GM03348 (cell line): ENCODE measurements at regions not wholly inside any gene's neighbourhood (a gene's known extent, or its start where the extent isn't known, plus 50 kb on each side); places are given as distances from the start of the nearest gene placed in this dataset.
"Not testable (repeated sequence)": the region's sequence is repeated elsewhere in the genome, so short reads cannot be mapped to it uniquely, and the experiment has no call there.

Source experiments
- DNase-seq: peaks from one replicate; pipeline ENCODE4 v3.0.0; 2012; ENCODE audit warnings: low spot score

DNA sequence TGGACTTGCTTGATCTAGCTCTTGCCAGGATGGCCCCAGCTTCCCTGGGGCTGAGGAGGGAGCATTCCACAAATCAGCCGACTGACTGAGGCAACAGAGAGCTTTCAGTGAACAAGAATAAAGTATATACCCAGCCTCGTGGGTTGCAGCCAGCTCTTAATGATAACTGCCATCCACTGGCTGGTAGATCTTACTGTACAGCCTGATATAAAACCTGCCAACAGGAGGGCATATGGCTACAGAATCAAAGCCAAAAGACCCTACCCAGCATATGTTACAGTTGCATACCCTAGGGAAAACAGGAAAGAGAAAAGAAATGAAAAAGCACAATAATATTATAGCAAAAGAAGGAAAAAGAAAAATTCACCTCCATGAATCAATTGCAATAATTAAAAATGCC is 775.9 kb upstream of the KIF2B start:
- no peak for DNase-seq

DNA sequence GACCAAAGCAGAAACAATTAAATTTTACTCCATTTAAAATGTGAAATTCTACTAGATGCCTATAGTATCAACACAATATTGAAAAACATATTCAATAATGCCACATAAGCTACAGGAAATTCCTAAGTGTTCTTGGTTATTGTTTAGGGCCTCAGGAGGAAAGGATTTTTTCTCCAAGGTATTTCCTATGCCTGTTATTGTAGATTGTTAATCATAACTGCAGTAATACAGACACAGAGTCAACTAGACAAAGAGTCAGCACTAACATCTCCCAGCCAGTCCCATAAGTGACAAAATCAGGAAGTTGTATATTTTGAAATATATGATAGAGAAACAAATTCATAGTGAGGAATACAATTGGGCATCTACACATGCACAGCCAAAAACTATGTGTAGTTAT is 782.7 kb upstream of the KIF2B start:
- no peak for DNase-seq

DNA sequence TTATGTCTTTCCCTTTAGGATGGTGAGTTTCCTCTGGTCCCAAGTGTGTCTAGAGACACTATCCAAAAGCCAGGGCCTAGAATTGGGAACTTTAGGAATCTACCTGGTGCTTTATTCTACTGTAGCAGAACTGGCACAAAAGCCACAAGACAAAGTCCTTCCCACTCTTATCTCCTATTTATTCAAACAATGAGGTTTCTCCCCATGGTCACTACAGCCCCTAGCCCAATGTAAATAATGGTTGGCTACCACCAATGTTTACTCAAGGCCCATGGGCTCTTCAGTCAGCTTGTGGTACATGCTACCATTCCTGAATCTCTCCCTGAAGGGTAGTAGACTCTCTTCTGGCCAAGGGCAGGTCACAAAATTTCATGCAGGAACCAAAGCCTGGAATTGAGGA is 789.4 kb upstream of the KIF2B start:
- DNase-seq: no peak

- DNase-seq: no peak
These were observed 789.9 kb upstream of the KIF2B start for GRCh38 chr17:53032861-53033271.

DNA sequence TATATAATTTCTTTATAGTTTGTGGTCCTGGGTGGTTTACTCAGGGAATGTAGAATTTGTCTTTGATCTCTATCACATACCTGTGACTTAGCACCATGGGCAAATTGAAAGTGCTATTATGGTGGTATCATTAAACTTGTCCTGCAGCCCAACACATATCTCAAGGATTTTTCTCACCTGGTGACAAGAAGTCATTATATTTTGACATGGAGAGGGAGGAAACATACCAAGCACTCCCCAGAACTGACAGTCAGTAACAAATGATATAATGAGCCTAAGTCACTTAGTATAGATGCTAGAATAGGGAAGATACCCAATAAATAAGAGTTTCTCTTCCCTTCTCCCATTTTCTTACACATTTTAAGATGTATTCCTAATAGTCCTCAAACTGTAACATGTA is 805.5 kb upstream of the KIF2B start:
- DNase-seq: no peak

GRCh38 chr17:53016085-53016484 is 806.6 kb upstream of the KIF2B start:
- DNase-seq: no peak

- no peak for DNase-seq
These were observed 810.4 kb upstream of the KIF2B start for GRCh38 chr17:53012364-53012763.

DNA sequence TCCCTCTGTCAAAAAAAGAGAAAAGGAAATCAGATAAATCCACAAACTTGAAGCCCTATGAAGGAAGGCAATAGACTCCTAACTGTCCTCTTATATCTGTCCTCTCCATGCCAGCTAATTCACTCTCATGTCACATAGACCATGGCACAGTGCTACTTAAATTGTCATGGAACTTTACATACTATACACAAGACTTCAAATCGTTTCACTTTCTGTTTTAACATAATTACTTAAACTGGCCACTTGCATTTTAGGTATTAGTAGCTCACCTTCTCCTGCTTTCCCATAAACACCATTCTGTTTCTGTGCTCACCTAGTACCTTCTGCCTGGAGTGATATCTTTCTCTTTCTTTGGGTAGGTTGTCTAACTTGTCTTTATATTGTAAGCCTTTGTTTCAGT is 816.7 kb upstream of the KIF2B start:
- no peak for DNase-seq

GRCh38 chr17:53004902-53005301 is 817.8 kb upstream of the KIF2B start:
- DNase-seq: no peak

DNA sequence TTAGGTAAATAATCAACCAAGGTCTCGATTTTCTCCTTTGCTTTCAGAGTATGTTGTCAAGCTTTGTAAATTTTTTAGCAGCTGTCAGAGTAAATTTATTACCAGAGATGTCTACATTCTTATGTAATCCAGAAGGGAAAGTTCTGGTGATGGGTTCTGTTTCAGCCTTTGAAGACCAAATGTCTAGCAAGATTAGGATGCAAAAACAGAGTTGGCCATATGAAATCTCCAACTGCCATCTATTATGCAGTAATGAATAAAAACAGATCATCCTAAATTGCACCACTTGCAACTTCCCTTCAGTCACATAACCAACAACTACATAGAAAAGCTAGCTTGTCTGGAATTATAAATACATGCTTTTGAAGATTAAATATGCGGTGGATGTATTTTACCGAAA is 826.8 kb upstream of the KIF2B start:
- no peak for DNase-seq

DNA sequence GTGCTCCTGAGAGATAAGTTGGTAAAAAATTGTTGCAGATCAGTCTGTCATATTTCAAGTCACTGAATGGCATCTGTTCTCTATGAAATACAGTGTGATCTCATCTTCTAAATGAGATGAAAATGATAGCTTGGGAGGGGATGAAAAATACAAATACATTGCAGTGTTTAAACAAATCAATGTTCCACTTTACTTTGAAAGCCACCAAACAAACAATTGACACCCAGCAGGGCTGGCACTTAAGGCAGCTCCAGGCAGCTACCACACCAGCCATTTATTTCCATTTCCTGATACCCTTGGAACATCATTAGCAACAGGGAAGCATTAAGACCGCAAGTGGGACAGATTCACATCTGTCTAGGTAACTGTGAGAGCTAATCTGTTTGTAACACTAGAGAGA is 827.6 kb upstream of the KIF2B start:
- DNase-seq: no peak

DNA sequence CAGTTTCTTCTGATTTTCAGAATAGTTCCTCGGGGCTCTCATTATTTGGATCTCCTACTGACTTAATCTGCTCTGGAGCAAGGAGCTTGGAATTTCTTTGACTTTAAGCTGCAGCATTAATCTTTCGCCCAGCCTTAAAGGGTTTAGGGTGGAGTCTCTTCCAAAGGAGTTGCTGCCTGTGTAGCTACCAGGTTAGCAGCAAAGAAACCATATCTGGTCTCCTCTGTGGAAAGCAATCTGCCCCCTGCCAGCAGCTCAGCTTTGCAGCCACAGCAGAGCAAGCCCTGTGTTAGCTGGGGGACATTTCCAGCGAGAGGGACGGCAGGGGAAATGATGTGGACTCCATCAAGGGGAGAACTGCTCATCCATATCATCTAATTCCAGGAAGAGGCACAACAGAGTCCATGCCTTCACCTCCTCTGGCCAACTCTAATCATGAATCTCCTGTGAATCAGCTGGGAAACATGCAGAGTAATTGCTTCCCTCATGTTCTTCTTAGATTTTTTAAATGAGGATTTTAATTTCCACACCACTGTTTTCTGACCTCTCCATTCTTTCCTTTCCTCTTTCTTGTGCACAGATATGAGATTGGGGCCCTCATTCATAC is 827.6 kb upstream of the CA10 start:
- no peak for DNase-seq

- DNase-seq: no peak
These were observed 823.8 kb upstream of the CA10 start for GRCh38 chr17:52982331-52982730.

GRCh38 chr17:52979921-52980320 is 821.4 kb upstream of the CA10 start:
- DNase-seq: no peak

DNA sequence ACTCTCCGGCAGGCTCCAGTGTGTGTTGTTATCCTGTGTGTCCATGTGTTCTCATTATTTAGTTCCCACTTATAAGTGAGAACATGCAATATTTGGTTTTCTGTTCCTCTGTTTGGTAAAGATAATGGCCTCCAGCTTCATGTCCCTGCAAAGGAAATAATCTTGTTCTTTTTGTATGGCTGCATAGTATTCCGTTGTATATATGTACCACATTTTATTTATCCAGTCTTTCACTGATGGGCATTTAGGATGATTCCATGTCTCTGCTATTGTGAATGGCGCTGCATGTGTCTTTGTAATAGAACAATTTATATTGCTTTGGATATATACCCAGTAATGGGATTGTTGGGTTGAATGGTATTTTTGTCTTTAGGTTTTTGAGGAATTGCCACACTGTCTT is 807.3 kb upstream of the CA10 start:
- no peak for DNase-seq

DNA sequence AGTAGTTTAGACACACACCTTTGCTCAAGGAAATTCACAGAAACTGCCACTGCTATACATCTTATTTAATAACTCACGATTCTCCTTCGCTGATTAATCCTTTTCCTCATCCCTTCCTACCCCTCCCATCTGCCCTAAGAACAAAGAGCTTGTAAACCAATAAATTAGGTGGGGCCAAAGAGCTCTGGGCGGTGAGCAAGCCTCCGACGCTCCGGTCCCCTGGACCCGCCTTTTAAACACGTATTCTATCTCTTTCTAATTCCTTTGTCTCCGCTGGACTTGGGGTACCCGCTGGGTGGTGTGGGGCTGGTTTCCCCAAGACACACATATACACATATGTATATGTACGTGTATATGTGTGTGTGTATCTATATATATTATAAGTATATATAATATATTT is 803.2 kb upstream of the CA10 start:
- not testable (repeated sequence) for DNase-seq

DNA sequence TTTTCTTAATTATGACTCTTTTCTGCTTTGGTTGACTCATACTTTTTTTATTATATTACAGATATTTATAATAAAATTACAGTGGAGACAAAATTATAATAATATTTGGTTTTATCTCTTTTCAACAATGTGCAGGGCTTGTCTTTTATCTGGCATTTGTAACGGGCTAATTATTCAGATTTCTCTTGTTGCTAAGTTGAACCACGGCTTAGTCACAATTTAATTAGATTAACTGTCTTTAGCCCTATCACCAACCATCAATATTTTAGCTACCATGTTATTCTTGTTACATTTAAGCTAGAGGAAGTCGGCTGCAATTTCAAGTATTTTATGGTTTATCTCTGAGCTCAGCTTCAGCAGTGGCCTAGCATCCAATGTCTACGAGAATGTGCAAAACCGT is 798.9 kb upstream of the CA10 start:
- DNase-seq: no peak

- DNase-seq: no peak
These were observed 788.9 kb upstream of the CA10 start for GRCh38 chr17:52947418-52947817.

DNA sequence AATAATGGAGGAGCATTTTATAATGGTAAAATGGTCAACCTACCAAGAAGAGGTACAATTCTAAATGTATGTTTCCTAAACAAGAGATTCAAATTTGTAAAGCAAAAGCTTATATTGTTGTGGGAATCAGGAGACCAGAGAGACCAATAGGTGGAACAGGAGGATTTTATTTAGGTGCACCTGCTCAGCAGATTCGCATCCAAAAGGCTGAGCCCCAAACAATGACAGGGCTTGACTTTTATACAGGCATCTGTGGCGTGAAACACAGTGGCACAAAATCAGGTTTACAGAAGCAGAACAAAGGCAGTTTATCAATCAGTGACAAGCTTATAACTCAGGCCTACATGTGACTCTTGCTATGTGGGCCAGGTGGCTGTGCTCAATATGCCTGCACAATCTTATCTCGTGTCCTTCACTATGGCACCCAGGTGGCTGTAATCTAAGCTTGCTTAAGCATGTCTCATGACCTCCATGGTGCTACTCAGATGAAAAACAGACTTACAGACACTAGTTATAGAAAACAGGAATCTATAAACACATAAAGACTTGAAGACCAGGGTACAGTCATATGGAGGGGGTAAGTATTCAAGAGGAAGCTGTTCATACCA is 780.2 kb upstream of the CA10 start:
- DNase-seq: no peak

DNA sequence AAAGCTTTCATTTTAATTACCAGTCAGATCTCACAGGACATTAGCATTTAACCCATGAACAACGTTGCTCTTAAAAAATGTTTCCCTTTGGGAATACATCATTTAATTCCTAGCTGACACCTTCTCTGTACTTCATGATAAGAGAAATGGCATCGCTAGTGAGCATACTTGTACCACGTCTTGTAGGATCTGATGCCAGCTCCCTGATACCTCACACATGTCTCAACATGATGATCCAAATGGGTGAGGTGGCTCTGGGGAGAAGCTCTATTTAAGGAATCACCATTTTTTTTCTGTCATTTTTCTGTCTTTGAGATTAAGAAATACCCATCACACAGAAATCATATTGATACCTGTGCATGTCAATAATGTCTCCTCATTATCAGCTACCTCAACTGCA is 772.1 kb upstream of the CA10 start:
- DNase-seq: no peak

GRCh38 chr17:52930145-52930544 is 771.6 kb upstream of the CA10 start:
- no peak for DNase-seq

DNA sequence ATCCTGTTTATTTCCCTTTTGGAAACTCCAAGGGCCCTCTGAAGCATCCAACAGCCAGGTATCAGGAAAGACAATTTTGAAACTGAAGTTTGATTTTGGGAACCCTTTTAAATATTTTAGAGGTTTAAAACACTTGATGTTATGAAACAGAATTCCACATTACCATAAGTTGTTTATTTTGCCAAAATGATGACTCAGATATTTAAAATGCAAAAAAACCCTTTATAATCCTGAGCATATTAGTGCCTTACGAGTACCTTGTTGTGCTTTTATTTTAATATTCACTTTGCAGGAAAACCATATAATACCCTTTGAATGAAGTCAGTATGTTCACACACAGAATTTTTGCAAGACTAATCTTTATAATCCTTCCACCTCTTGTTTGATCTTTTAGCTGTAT is 765.1 kb upstream of the CA10 start:
- no peak for DNase-seq

DNA sequence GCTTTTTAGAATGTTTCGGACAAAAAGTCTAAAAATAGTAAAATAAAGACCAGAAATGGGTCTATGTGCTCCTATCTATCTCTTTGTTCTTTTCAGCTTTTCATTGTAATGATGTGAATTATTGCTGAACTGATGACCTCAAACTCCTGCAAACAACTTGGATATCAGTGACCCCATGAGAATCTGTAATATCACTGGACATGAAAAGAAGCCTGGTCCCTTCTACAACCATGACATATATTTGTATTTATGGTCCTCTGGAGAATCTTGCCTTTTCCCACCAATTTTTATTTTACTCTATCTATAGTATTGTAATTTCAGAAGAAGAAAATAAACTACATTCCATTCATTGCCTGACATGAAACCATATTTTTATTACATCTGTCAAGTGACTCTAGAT is 740.7 kb upstream of the CA10 start:
- no peak for DNase-seq

DNA sequence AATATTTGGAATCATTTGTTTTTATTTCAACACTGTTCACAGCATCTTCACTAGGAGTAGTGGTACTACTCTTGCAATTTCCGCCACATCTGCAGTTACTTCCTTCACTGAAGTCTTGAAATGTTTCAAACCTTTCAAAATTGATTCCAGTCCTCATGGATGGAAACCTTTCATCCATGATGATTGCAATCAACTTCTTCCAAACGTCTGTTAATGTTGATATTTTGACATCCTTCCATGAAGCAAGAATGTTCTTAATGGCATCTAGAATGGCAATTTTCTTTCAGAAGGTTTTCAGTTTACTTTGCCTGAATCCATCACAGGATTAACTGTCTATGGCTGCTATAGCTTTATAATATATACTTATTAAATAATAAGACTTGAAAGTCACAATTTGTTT is 736.8 kb upstream of the CA10 start:
- DNase-seq: no peak

GRCh38 chr17:52892334-52892733 is 733.8 kb upstream of the CA10 start:
- DNase-seq: no peak
